ENCODE measurements at regions not wholly inside any gene's neighbourhood (a gene's known extent, or its start where the extent isn't known, plus 50 kb on each side); places are given as distances from the start of the nearest gene placed in this dataset.

DNA sequence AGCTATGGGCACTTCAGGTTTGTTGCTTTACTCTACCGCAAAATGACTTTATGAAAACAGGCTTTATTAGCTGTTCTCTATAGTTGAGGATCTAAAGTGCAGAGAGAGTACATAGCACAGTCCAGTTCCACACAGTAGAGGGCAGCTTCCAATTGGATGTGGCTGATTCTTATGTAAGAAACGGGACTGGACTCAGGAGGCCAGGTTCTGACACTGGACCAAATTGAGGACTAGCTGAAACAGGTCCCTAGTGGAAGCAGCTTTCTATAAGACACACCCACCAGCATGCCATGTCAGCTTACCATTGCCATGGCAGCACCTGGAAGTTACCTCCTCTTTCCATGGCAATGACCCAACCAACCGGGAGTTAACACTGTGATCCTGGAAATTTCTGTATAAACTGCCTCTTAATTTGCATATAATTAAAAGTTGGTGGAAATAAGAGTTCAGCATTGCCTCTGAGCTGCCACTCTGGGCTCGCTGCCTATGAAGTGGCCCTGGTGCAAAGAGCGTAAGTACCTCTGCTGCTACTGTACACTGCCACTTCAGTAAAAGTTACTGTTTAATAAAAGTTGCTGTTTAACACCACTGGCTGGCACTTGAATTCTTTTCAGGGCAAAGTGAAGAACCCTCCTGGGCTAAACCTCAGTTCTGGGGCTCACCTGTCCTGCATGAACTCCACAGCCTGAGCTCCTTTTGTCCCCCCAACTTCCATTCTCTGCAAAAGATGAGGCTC, 211.9 kb upstream of the SLC10A2 start:
- ATAC-seq (no peak), DNase-seq (ENCODE audit: low read depth, low spot score) (no peak)
- TF ChIP-seq EZH2 (IDR thresholded peaks at IDR 0.05) (no peak), RAD21 (IDR thresholded peaks at IDR 0.05; ENCODE audit: low read depth) (no peak), POLR2AphosphoS5 (IDR thresholded peaks at IDR 0.05; ENCODE audit: low read depth, low read length) (no peak), YY1 (IDR thresholded peaks at IDR 0.05; ENCODE audit: extremely low read depth, insufficient replicate concordance, low read depth, low read length) (no peak), POLR2A (IDR thresholded peaks at IDR 0.05; ENCODE audit: borderline replicate concordance, extremely low read depth, insufficient read depth, insufficient read length) (no peak), TCF7L2 (IDR thresholded peaks at IDR 0.05; ENCODE audit: borderline replicate concordance, extremely low read depth, insufficient read depth, insufficient read length) (no peak), SIN3A (IDR thresholded peaks at IDR 0.05; ENCODE audit: low read depth) (no peak), ELF1 (IDR thresholded peaks at IDR 0.05; ENCODE audit: borderline replicate concordance, low read depth) (no peak), CBX3 (IDR thresholded peaks at IDR 0.05; ENCODE audit: low read depth) (no peak), EZH2phosphoT487 (IDR thresholded peaks at IDR 0.05; ENCODE audit: borderline replicate concordance) (no peak), SP1 (IDR thresholded peaks at IDR 0.05; ENCODE audit: low read depth) (no peak), ZNF274 (IDR thresholded peaks at IDR 0.05; ENCODE audit: low read depth, low read length) (no peak), CEBPB (IDR thresholded peaks at IDR 0.05; ENCODE audit: low read depth) (no peak), ZFX (IDR thresholded peaks at IDR 0.05) (no peak), SRF (IDR thresholded peaks at IDR 0.05; ENCODE audit: low read depth) (no peak)
- TF ChIP-seq, protein P1, sequence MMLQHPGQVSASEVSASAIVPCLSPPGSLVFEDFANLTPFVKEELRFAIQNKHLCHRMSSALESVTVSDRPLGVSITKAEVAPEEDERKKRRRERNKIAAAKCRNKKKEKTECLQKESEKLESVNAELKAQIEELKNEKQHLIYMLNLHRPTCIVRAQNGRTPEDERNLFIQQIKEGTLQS (IDR thresholded peaks at IDR 0.05) = no peak
- TF ChIP-seq, protein P2, sequence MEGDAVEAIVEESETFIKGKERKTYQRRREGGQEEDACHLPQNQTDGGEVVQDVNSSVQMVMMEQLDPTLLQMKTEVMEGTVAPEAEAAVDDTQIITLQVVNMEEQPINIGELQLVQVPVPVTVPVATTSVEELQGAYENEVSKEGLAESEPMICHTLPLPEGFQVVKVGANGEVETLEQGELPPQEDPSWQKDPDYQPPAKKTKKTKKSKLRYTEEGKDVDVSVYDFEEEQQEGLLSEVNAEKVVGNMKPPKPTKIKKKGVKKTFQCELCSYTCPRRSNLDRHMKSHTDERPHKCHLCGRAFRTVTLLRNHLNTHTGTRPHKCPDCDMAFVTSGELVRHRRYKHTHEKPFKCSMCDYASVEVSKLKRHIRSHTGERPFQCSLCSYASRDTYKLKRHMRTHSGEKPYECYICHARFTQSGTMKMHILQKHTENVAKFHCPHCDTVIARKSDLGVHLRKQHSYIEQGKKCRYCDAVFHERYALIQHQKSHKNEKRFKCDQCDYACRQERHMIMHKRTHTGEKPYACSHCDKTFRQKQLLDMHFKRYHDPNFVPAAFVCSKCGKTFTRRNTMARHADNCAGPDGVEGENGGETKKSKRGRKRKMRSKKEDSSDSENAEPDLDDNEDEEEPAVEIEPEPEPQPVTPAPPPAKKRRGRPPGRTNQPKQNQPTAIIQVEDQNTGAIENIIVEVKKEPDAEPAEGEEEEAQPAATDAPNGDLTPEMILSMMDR (IDR thresholded peaks at IDR 0.05 in 2 of 3, conservative IDR thresholded peaks at IDR 0.05 in 1 of 3; ENCODE audit: borderline replicate concordance in 1 of 3, insufficient read depth in 1 of 3, low read depth in 2 of 3, low read length in 2 of 3) = no peak
- TF ChIP-seq, protein P3, sequence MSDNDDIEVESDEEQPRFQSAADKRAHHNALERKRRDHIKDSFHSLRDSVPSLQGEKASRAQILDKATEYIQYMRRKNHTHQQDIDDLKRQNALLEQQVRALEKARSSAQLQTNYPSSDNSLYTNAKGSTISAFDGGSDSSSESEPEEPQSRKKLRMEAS (IDR thresholded peaks at IDR 0.05) = no peak
- TF ChIP-seq, protein P4, sequence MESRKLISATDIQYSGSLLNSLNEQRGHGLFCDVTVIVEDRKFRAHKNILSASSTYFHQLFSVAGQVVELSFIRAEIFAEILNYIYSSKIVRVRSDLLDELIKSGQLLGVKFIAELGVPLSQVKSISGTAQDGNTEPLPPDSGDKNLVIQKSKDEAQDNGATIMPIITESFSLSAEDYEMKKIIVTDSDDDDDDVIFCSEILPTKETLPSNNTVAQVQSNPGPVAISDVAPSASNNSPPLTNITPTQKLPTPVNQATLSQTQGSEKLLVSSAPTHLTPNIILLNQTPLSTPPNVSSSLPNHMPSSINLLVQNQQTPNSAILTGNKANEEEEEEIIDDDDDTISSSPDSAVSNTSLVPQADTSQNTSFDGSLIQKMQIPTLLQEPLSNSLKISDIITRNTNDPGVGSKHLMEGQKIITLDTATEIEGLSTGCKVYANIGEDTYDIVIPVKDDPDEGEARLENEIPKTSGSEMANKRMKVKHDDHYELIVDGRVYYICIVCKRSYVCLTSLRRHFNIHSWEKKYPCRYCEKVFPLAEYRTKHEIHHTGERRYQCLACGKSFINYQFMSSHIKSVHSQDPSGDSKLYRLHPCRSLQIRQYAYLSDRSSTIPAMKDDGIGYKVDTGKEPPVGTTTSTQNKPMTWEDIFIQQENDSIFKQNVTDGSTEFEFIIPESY (IDR thresholded peaks at IDR 0.05; ENCODE audit: extremely low read depth, insufficient replicate concordance, low read length) = no peak
- TF ChIP-seq, protein P5, sequence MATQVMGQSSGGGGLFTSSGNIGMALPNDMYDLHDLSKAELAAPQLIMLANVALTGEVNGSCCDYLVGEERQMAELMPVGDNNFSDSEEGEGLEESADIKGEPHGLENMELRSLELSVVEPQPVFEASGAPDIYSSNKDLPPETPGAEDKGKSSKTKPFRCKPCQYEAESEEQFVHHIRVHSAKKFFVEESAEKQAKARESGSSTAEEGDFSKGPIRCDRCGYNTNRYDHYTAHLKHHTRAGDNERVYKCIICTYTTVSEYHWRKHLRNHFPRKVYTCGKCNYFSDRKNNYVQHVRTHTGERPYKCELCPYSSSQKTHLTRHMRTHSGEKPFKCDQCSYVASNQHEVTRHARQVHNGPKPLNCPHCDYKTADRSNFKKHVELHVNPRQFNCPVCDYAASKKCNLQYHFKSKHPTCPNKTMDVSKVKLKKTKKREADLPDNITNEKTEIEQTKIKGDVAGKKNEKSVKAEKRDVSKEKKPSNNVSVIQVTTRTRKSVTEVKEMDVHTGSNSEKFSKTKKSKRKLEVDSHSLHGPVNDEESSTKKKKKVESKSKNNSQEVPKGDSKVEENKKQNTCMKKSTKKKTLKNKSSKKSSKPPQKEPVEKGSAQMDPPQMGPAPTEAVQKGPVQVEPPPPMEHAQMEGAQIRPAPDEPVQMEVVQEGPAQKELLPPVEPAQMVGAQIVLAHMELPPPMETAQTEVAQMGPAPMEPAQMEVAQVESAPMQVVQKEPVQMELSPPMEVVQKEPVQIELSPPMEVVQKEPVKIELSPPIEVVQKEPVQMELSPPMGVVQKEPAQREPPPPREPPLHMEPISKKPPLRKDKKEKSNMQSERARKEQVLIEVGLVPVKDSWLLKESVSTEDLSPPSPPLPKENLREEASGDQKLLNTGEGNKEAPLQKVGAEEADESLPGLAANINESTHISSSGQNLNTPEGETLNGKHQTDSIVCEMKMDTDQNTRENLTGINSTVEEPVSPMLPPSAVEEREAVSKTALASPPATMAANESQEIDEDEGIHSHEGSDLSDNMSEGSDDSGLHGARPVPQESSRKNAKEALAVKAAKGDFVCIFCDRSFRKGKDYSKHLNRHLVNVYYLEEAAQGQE (IDR thresholded peaks at IDR 0.05; ENCODE audit: low read depth) = no peak
- H4K20me1 ChIP-seq (ENCODE audit: insufficient read depth) = no peaks in the 10 kb centered on the region
- no peaks in the 10 kb centered on the region for H3K4me1 ChIP-seq (ENCODE audit: control insufficient read depth in 1 of 2, insufficient read depth in 2 of 2, low read length in 2 of 2)
- no peak overlapping the region for H3K9ac ChIP-seq (ENCODE audit: low read length)
- POLR2A ChIA-PET = no interaction called here
- peaks cover 0 to 4% of the 10 kb centered on the region in 2 experiments; a peak in 2 of 4 replicates for H3K9me3 ChIP-seq (ENCODE audit: control insufficient read depth in 1 of 2, insufficient read depth in 1 of 2, low read depth in 1 of 2, low read length in 2 of 2)
- intact Hi-C loops (cut with micrococcal nuclease) = no loop called here
- no peak overlapping the region for H3K4me2 ChIP-seq (ENCODE audit: low read length)
- no peak overlapping the region for H3K27ac ChIP-seq (ENCODE audit: low read depth, low read length)
- H3K36me3 ChIP-seq (ENCODE audit: control insufficient read depth in 1 of 2, insufficient read depth in 2 of 2, low read length in 2 of 2) = no peaks in the 10 kb centered on the region
- RAD21 ChIA-PET (ENCODE audit: low non-redundant PET in 1 of 2, low total read pairs in 2 of 2, uncharacterized antibody in 2 of 2, unreplicated experiment in 2 of 2) = no interaction called here
- no peaks in the 10 kb centered on the region for H3K79me2 ChIP-seq (ENCODE audit: insufficient read depth, low read length)
- CTCF ChIA-PET = no interaction called here
- H3K27me3 ChIP-seq (ENCODE audit: insufficient read depth, low read length) = no peaks in the 10 kb centered on the region
- no peaks in the 10 kb centered on the region for H3K9me2 ChIP-seq (ENCODE audit: insufficient read depth)
- no peak overlapping the region for H2AFZ ChIP-seq (ENCODE audit: low read depth, low read length, poor library complexity, severe bottlenecking)
- BruUV-seq (replicated peaks) = no TSS peak
- H3K4me3 ChIP-seq (replicated peaks in 1 of 2; ENCODE audit: low read depth in 1 of 2, low read length in 2 of 2) = no peak overlapping the region

Data from HCT116 (cell line).